Panc1 (cell line): ENCODE measurements at regions not wholly inside any gene's neighbourhood (a gene's known extent, or its start where the extent isn't known, plus 50 kb on each side); places are given as distances from the start of the nearest gene placed in this dataset.

Source experiments
- ATAC-seq: fragments of 200-7000 bp; cut with Tn5 transposase; 2 replicates; pipeline ENCODE4 v1.9.1; 2020; ENCODE audit warnings: mild to moderate bottlenecking, moderate library complexity
- BruUV-seq: library from RNA; stranded (reverse); fragments of 400-500 nt; replicated peaks from 2 replicates; lab custom pipeline; 2021; lab: Mats Ljungman, UMichigan
- CTCF ChIA-PET: fragments of 300-600 bp; sonication (Branson Sonifier 250); formaldehyde crosslinking; loops from one replicate; lab custom pipeline; 2022; ENCODE audit warnings: antibody characterized with exemption; lab: Charles Lee
- POLR2A ChIA-PET: fragments of 300-600 bp; sonication (Branson Sonifier 250); formaldehyde crosslinking; loops from one replicate; lab custom pipeline; 2022; ENCODE audit warnings: antibody characterized with exemption; lab: Charles Lee
- DNase-seq: peaks from one replicate; pipeline ENCODE4 v3.0.0-alpha.2; 2010; ENCODE audit warnings: low read depth, low spot score
- H3K27ac ChIP-seq: 2 replicates; pipeline ENCODE4 v1.5.1; 2011; ENCODE audit warnings: mild to moderate bottlenecking, low read length, inconsistent platforms
- H3K27me3 ChIP-seq: fragments of 200-500 bp; sonication (Bioruptor generic); 2 replicates; pipeline ENCODE4 v1.6.0; 2014; ENCODE audit warnings: low read length, inconsistent platforms; ENCODE audit not compliant: control insufficient read depth, insufficient read depth
- H3K36me3 ChIP-seq: fragments of 200-500 bp; sonication (Bioruptor generic); 2 replicates; pipeline ENCODE4 v1.5.1; 2014; ENCODE audit warnings: inconsistent platforms, mild to moderate bottlenecking, low read length, moderate library complexity; ENCODE audit not compliant: control insufficient read depth, insufficient read depth
- H3K4me1 ChIP-seq: 2 replicates; pipeline ENCODE4 v1.5.1; 2011; ENCODE audit warnings: inconsistent platforms, mild to moderate bottlenecking, low read length, moderate library complexity; ENCODE audit not compliant: control insufficient read depth, insufficient read depth
- H3K4me3 ChIP-seq, 2 experiments: 2 replicates each; pipeline ENCODE4 v1.5.1; 2011 to 2012; ENCODE audit warnings: low read depth in 2 of 2, low read length in 2 of 2, mild to moderate bottlenecking in 2 of 2, inconsistent platforms in 1 of 2, moderate library complexity in 1 of 2
- H3K9me3 ChIP-seq: fragments of 200-500 bp; sonication (Bioruptor generic); 2 replicates; pipeline ENCODE4 v1.5.1; 2014; ENCODE audit warnings: low read depth, mild to moderate bottlenecking, inconsistent platforms, low read length, moderate library complexity; ENCODE audit not compliant: control insufficient read depth, insufficient read depth
- POLR2AphosphoS5 ChIP-seq: IDR thresholded peaks from 2 replicates; pipeline ENCODE4 v1.6.1; 2012; ENCODE audit warnings: mild to moderate bottlenecking, low read depth, low read length, moderate library complexity
- SIN3A ChIP-seq: IDR thresholded peaks from 2 replicates; pipeline ENCODE4 v1.6.1; 2012; ENCODE audit warnings: low read depth, mild to moderate bottlenecking, low read length, moderate library complexity, borderline replicate concordance; ENCODE audit not compliant: insufficient read depth
- TCF7L2 ChIP-seq: IDR thresholded peaks from 2 replicates; pipeline ENCODE4 v1.6.1; 2011; ENCODE audit warnings: mild to moderate bottlenecking, low read depth, low read length, inconsistent platforms
- in situ Hi-C: cut with HindIII; loops from 2 replicates; pipeline ENCODE4 v1.10.0; 2016; ENCODE audit warnings: low sequenced_read_pairs, low pct_unique_long_range_greater_than_20kb
- intact Hi-C: fragments of 100-400 bp; cut with micrococcal nuclease; formaldehyde crosslinking; loops from one replicate; pipeline ENCODE4 v1.10.0; 2022; ENCODE audit not compliant: unreplicated experiment
- TF ChIP-seq, protein P1 (sequence below), 2 experiments: IDR thresholded peaks; 2 replicates each; pipeline ENCODE4 v1.6.1; 2011 to 2012; ENCODE audit warnings: low read depth in 2 of 2, control low read depth in 1 of 2, low read length in 1 of 2, mild to moderate bottlenecking in 1 of 2, moderate library complexity in 1 of 2; ENCODE audit not compliant: insufficient read depth in 1 of 2
- TF ChIP-seq, protein P2 (sequence below): fragments of 450-650 bp; IDR thresholded peaks from 2 replicates; pipeline ENCODE4 v1.5.1; 2017; ENCODE audit warnings: mild to moderate bottlenecking

DNA sequence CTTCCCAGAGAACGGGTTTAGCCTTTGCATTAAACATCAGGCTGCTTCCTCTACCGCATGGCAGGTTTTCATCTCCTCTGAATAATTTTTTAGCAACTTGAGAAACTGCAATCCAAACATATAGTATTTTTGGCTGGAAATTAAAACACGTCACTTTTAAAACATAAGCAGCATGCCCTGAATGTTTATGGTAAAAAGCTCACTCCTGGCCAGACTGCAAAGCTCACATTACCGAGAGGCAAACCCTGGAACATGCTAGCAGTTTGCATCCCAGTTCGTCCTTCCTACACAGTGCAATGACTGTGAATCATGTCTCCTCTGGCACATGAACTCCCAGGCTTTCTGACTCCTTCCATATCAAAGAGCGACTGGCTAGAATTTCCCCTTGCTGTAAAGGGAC, 312.3 kb downstream of the RRAGC start:
- ChIA-PET POLR2A (no interaction called here), CTCF (no interaction called here)
- H3K9me3 ChIP-seq: no peaks in the 10 kb centered on the region
- no peaks in the 10 kb centered on the region for H3K36me3 ChIP-seq
- no peaks in the 10 kb centered on the region for H3K4me1 ChIP-seq
- no peak for ATAC-seq
- TF ChIP-seq, protein P1, sequence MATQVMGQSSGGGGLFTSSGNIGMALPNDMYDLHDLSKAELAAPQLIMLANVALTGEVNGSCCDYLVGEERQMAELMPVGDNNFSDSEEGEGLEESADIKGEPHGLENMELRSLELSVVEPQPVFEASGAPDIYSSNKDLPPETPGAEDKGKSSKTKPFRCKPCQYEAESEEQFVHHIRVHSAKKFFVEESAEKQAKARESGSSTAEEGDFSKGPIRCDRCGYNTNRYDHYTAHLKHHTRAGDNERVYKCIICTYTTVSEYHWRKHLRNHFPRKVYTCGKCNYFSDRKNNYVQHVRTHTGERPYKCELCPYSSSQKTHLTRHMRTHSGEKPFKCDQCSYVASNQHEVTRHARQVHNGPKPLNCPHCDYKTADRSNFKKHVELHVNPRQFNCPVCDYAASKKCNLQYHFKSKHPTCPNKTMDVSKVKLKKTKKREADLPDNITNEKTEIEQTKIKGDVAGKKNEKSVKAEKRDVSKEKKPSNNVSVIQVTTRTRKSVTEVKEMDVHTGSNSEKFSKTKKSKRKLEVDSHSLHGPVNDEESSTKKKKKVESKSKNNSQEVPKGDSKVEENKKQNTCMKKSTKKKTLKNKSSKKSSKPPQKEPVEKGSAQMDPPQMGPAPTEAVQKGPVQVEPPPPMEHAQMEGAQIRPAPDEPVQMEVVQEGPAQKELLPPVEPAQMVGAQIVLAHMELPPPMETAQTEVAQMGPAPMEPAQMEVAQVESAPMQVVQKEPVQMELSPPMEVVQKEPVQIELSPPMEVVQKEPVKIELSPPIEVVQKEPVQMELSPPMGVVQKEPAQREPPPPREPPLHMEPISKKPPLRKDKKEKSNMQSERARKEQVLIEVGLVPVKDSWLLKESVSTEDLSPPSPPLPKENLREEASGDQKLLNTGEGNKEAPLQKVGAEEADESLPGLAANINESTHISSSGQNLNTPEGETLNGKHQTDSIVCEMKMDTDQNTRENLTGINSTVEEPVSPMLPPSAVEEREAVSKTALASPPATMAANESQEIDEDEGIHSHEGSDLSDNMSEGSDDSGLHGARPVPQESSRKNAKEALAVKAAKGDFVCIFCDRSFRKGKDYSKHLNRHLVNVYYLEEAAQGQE (IDR thresholded peaks at IDR 0.05; ENCODE audit: insufficient read depth in 1 of 2, low read depth in 2 of 2, low read length in 1 of 2): no peak
- TF ChIP-seq, protein P2, sequence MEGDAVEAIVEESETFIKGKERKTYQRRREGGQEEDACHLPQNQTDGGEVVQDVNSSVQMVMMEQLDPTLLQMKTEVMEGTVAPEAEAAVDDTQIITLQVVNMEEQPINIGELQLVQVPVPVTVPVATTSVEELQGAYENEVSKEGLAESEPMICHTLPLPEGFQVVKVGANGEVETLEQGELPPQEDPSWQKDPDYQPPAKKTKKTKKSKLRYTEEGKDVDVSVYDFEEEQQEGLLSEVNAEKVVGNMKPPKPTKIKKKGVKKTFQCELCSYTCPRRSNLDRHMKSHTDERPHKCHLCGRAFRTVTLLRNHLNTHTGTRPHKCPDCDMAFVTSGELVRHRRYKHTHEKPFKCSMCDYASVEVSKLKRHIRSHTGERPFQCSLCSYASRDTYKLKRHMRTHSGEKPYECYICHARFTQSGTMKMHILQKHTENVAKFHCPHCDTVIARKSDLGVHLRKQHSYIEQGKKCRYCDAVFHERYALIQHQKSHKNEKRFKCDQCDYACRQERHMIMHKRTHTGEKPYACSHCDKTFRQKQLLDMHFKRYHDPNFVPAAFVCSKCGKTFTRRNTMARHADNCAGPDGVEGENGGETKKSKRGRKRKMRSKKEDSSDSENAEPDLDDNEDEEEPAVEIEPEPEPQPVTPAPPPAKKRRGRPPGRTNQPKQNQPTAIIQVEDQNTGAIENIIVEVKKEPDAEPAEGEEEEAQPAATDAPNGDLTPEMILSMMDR: no peak
- TF ChIP-seq POLR2AphosphoS5 (no peak), TCF7L2 (no peak), SIN3A (no peak)
- in situ Hi-C loops: no loop called here
- intact Hi-C loops: no loop called here
- BruUV-seq: no TSS peak
- peaks cover 22% of the 10 kb centered on the region for H3K27me3 ChIP-seq
- no peak for DNase-seq
- H3K27ac ChIP-seq: no peak overlapping the region
- no peak overlapping the region for H3K4me3 ChIP-seq

DNA sequence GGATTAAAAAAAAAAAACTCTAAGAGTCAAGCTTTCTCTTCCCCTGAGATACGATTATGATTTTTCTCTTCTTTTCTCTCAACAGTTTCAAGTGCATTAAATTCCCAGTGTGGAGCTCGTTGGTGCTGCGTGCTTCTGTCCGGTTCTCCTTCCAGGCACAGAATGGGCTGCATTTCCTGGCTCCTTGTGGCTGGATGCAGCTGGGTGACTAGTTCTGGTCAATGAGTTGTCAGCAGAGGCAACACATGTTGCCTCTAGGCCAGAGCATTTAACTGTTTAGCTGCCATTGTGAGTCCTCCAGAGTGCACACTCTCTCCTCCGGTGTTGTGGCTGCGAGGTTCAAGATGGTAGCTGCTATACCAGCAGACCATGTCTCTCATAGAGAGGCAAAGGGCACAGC, 312.9 kb downstream of the RRAGC start:
- Histone ChIP-seq H3K27ac (no peak overlapping the region), H3K9me3 (no peaks in the 10 kb centered on the region), H3K4me3 (no peak overlapping the region), H3K36me3 (no peaks in the 10 kb centered on the region), H3K27me3 (peaks cover 22% of the 10 kb centered on the region), H3K4me1 (no peaks in the 10 kb centered on the region)
- no peak for TF ChIP-seq SIN3A
- no peak for TF ChIP-seq POLR2AphosphoS5
- TF ChIP-seq TCF7L2: no peak
- TF ChIP-seq, protein P1 (IDR thresholded peaks at IDR 0.05; ENCODE audit: insufficient read depth in 1 of 2, low read depth in 2 of 2, low read length in 1 of 2): no peak
- TF ChIP-seq, protein P2: no peak
- DNase-seq (no peak), ATAC-seq (no peak)
- ChIA-PET POLR2A (no interaction called here), CTCF (no interaction called here)
- in situ Hi-C loops: no loop called here
- BruUV-seq: no TSS peak
- intact Hi-C loops: no loop called here
